UCSD-AML1 (cell line): ENCODE measurements at regions not wholly inside any gene's neighbourhood (a gene's known extent, or its start where the extent isn't known, plus 50 kb on each side); places are given as distances from the start of the nearest gene placed in this dataset.

Source experiments
- DNase-seq: peaks from one replicate; lab custom pipeline; 2025; ENCODE audit not compliant: unreplicated experiment; lab: John Stamatoyannopoulos, UW

- no peak for DNase-seq
Observed at GRCh38 chr11:128367573-128367972, 219.8 kb downstream of the ETS1 start.

GRCh38 chr11:128365044-128365443, 222.3 kb downstream of the ETS1 start:
- no peak for DNase-seq

- DNase-seq: peak; percentile 41
Observed at GRCh38 chr11:128361451-128362020, 225.8 kb downstream of the ETS1 start.

- DNase-seq: no peak
Observed at GRCh38 chr11:128359515-128359914, 227.8 kb downstream of the ETS1 start.

GRCh38 chr11:128357073-128357472, 230.3 kb downstream of the ETS1 start:
- no peak for DNase-seq

GRCh38 chr11:128355558-128355957, 231.8 kb downstream of the ETS1 start:
- DNase-seq: no peak

- DNase-seq: no peak
Observed at GRCh38 chr11:128354476-128354875, 232.9 kb downstream of the ETS1 start.

- DNase-seq: no peak
Observed at GRCh38 chr11:128351168-128351567, 236.2 kb downstream of the ETS1 start.

GRCh38 chr11:128349650-128350299, 237.6 kb downstream of the ETS1 start:
- no peak for DNase-seq

- no peak for DNase-seq
Observed at GRCh38 chr11:128346804-128347203, 240.6 kb downstream of the ETS1 start.

- DNase-seq: no peak
Observed at GRCh38 chr11:128345316-128345715, 242.0 kb downstream of the ETS1 start.

GRCh38 chr11:128343870-128344269, 243.5 kb downstream of the ETS1 start:
- no peak for DNase-seq

GRCh38 chr11:128343135-128343514, 244.2 kb downstream of the ETS1 start:
- no peak for DNase-seq

- DNase-seq: peak; percentile 71
Observed at GRCh38 chr11:128342511-128343134, 244.7 kb downstream of the ETS1 start.

GRCh38 chr11:128341280-128342248, 245.8 kb downstream of the ETS1 start:
- DNase-seq: no peak

GRCh38 chr11:128339792-128340191, 247.6 kb downstream of the ETS1 start:
- DNase-seq: no peak

- DNase-seq: no peak
Observed at GRCh38 chr11:128338811-128339210, 248.5 kb downstream of the ETS1 start.

GRCh38 chr11:128336203-128336602, 251.2 kb downstream of the ETS1 start:
- no peak for DNase-seq

- DNase-seq: no peak
Observed at GRCh38 chr11:128335729-128336128, 251.6 kb downstream of the ETS1 start.

- DNase-seq: peak; percentile 88
Observed at GRCh38 chr11:128334311-128335044, 252.9 kb downstream of the ETS1 start.

- DNase-seq: no peak
Observed at GRCh38 chr11:128331317-128331716, 256.0 kb downstream of the ETS1 start.
